ENCODE measurements at regions not wholly inside any gene's neighbourhood (a gene's known extent, or its start where the extent isn't known, plus 50 kb on each side); places are given as distances from the start of the nearest gene placed in this dataset.
"Not testable (repeated sequence)": the region's sequence is repeated elsewhere in the genome, so short reads cannot be mapped to it uniquely, and the experiment has no call there.

- no peak overlapping the region for H3K56ac ChIP-seq (ENCODE audit: low read length)
- no peak overlapping the region for H4K5ac ChIP-seq (ENCODE audit: low read length)
- H3K23ac ChIP-seq (ENCODE audit: low read length): no peak overlapping the region
- no peak overlapping the region for H2BK120ac ChIP-seq (ENCODE audit: low read depth, low read length)
- no peaks in the 10 kb centered on the region for H3K79me2 ChIP-seq (ENCODE audit: control insufficient read depth, insufficient read depth, low read length)
- no peak overlapping the region for H3K4me3 ChIP-seq (ENCODE audit: low read length)
- no peaks in the 10 kb centered on the region for H3K36me3 ChIP-seq (ENCODE audit: control insufficient read depth, insufficient read depth, low read length)
- H2AK5ac ChIP-seq (ENCODE audit: low read length): no peak overlapping the region
- H3K27me3 ChIP-seq (ENCODE audit: insufficient read depth, low read length, poor library complexity): no peaks in the 10 kb centered on the region
- WGBS (ENCODE audit: extremely low coverage, insufficient coverage, low lambda C conversion rate): no CpG with 5 or more reads among the region's 1 CpG
- no peak for DNase-seq
- H3K4me1 ChIP-seq (ENCODE audit: control insufficient read depth, low read depth, low read length): no peaks in the 10 kb centered on the region
- H2BK5ac ChIP-seq (ENCODE audit: low read length): no peak overlapping the region
- H3K4me2 ChIP-seq (ENCODE audit: low read length): no peak overlapping the region
- no peak overlapping the region for H3K18ac ChIP-seq (ENCODE audit: low read length)
- no peak overlapping the region for H3K4ac ChIP-seq (ENCODE audit: low read depth, low read length)
- no peaks in the 10 kb centered on the region for H3K79me1 ChIP-seq (ENCODE audit: low read length)
- H4K8ac ChIP-seq (ENCODE audit: low read depth, low read length): no peak overlapping the region
- H3K27ac ChIP-seq (ENCODE audit: low read depth, low read length): no peak overlapping the region
- H2BK15ac ChIP-seq (replicated peaks; ENCODE audit: low read depth): no peak overlapping the region
- H3K9ac ChIP-seq (ENCODE audit: low read length): no peak overlapping the region
Observed at GRCh38 chrX:87105131-87105530, 412.5 kb upstream of the KLHL4 start.

- H3K56ac ChIP-seq (ENCODE audit: low read length): no peak overlapping the region
Observed at GRCh38 chrX:87110142-87110541, 407.5 kb upstream of the KLHL4 start.

GRCh38 chrX:87140800-87141483 is 376.7 kb upstream of the KLHL4 start:
- Histone ChIP-seq H3K27me3 (ENCODE audit: insufficient read depth, low read length, poor library complexity) (no peaks in the 10 kb centered on the region), H3K4me3 (ENCODE audit: low read length) (no peak overlapping the region), H3K4ac (ENCODE audit: low read depth, low read length) (no peak overlapping the region), H3K23ac (ENCODE audit: low read length) (no peak overlapping the region), H3K9ac (ENCODE audit: low read length) (no peak overlapping the region), H3K18ac (ENCODE audit: low read length) (no peak overlapping the region), H4K8ac (ENCODE audit: low read depth, low read length) (no peak overlapping the region), H3K79me1 (ENCODE audit: low read length) (no peaks in the 10 kb centered on the region), H3K4me1 (ENCODE audit: control insufficient read depth, low read depth, low read length) (no peaks in the 10 kb centered on the region), H2AK5ac (ENCODE audit: low read length) (no peak overlapping the region), H3K27ac (ENCODE audit: low read depth, low read length) (no peak overlapping the region), H2BK15ac (replicated peaks; ENCODE audit: low read depth) (no peak overlapping the region), H2BK120ac (ENCODE audit: low read depth, low read length) (no peak overlapping the region), H4K5ac (ENCODE audit: low read length) (no peak overlapping the region), H3K36me3 (ENCODE audit: control insufficient read depth, insufficient read depth, low read length) (no peaks in the 10 kb centered on the region), H2BK5ac (ENCODE audit: low read length) (no peak overlapping the region), H3K79me2 (ENCODE audit: control insufficient read depth, insufficient read depth, low read length) (no peaks in the 10 kb centered on the region), H3K4me2 (ENCODE audit: low read length) (no peak overlapping the region), H3K56ac (ENCODE audit: low read length) (no peak overlapping the region)
- no CpG with 5 or more reads among the region's 18 CpGs for WGBS (ENCODE audit: extremely low coverage, insufficient coverage, low lambda C conversion rate)
- no peak for DNase-seq

More at GRCh38 chrX:87110142-87110541, 407.5 kb upstream of the KLHL4 start:
- Histone ChIP-seq H3K79me1 (ENCODE audit: low read length) (no peaks in the 10 kb centered on the region), H2BK5ac (ENCODE audit: low read length) (no peak overlapping the region), H3K4me1 (ENCODE audit: control insufficient read depth, low read depth, low read length) (no peaks in the 10 kb centered on the region), H2AK5ac (ENCODE audit: low read length) (no peak overlapping the region), H3K36me3 (ENCODE audit: control insufficient read depth, insufficient read depth, low read length) (no peaks in the 10 kb centered on the region), H3K9ac (ENCODE audit: low read length) (no peak overlapping the region), H3K79me2 (ENCODE audit: control insufficient read depth, insufficient read depth, low read length) (no peaks in the 10 kb centered on the region), H4K5ac (ENCODE audit: low read length) (no peak overlapping the region), H4K8ac (ENCODE audit: low read depth, low read length) (no peak overlapping the region), H2BK15ac (replicated peaks; ENCODE audit: low read depth) (no peak overlapping the region), H3K4me2 (ENCODE audit: low read length) (no peak overlapping the region), H2BK120ac (ENCODE audit: low read depth, low read length) (no peak overlapping the region), H3K18ac (ENCODE audit: low read length) (no peak overlapping the region), H3K27me3 (ENCODE audit: insufficient read depth, low read length, poor library complexity) (no peaks in the 10 kb centered on the region), H3K4ac (ENCODE audit: low read depth, low read length) (no peak overlapping the region), H3K27ac (ENCODE audit: low read depth, low read length) (no peak overlapping the region), H3K4me3 (ENCODE audit: low read length) (no peak overlapping the region), H3K23ac (ENCODE audit: low read length) (no peak overlapping the region)
- DNase-seq: no peak
- no CpG with 5 or more reads among the region's 2 CpGs for WGBS (ENCODE audit: extremely low coverage, insufficient coverage, low lambda C conversion rate)

DNA sequence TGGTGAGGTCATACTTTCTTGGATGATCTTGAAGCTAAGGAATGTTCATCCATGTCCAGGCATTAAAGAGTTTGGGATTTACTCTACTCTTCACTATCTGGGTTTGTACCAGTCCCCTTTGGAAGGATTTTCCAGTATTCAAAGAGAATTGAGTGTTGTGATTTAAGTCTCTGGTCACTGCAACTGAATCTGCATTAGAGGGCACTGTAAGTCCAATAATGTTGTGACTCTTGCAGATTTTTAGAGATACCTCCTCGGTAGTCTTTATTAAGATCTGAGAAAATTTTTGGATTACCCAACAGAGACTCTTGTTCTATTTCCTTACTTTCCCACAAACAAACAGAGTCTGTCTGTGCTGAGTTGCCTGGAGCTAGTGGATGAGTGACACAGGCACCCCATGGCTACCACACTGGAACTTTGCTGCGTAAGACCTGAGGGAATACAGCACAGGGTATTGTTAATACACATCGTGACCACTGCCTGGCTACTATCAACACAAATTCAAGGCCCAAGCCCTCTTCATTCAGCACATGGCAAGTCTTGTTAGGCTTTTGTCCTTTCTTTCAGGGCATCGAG is 357.1 kb upstream of the KLHL4 start:
- no peak overlapping the region for H4K5ac ChIP-seq (ENCODE audit: low read length)
- no peak overlapping the region for H4K8ac ChIP-seq (ENCODE audit: low read depth, low read length)
- no peaks in the 10 kb centered on the region for H3K36me3 ChIP-seq (ENCODE audit: control insufficient read depth, insufficient read depth, low read length)
- H3K4me1 ChIP-seq (ENCODE audit: control insufficient read depth, low read depth, low read length): no peaks in the 10 kb centered on the region
- no peak overlapping the region for H3K4me2 ChIP-seq (ENCODE audit: low read length)
- H3K4me3 ChIP-seq (ENCODE audit: low read length): no peak overlapping the region
- H2BK5ac ChIP-seq (ENCODE audit: low read length): no peak overlapping the region
- H3K9ac ChIP-seq (ENCODE audit: low read length): no peak overlapping the region
- peak; percentile 11 for DNase-seq
- no peaks in the 10 kb centered on the region for H3K79me2 ChIP-seq (ENCODE audit: control insufficient read depth, insufficient read depth, low read length)
- no peaks in the 10 kb centered on the region for H3K27me3 ChIP-seq (ENCODE audit: insufficient read depth, low read length, poor library complexity)
- H3K23ac ChIP-seq (ENCODE audit: low read length): no peak overlapping the region
- WGBS (ENCODE audit: extremely low coverage, insufficient coverage, low lambda C conversion rate): no CpG with 5 or more reads among the region's 4 CpGs
- no peak overlapping the region for H2AK5ac ChIP-seq (ENCODE audit: low read length)
- H3K56ac ChIP-seq (ENCODE audit: low read length): no peak overlapping the region
- no peak overlapping the region for H3K18ac ChIP-seq (ENCODE audit: low read length)
- H3K27ac ChIP-seq (ENCODE audit: low read depth, low read length): no peak overlapping the region
- H2BK15ac ChIP-seq (replicated peaks; ENCODE audit: low read depth): no peak overlapping the region
- H2BK120ac ChIP-seq (ENCODE audit: low read depth, low read length): no peak overlapping the region
- H3K4ac ChIP-seq (ENCODE audit: low read depth, low read length): no peak overlapping the region
- H3K79me1 ChIP-seq (ENCODE audit: low read length): no peaks in the 10 kb centered on the region

- no peak overlapping the region for H4K8ac ChIP-seq (ENCODE audit: low read depth, low read length)
- H3K4me3 ChIP-seq (ENCODE audit: low read length): no peak overlapping the region
- no peaks in the 10 kb centered on the region for H3K79me2 ChIP-seq (ENCODE audit: control insufficient read depth, insufficient read depth, low read length)
- H3K9ac ChIP-seq (ENCODE audit: low read length): no peak overlapping the region
- no peak overlapping the region for H3K18ac ChIP-seq (ENCODE audit: low read length)
- H3K23ac ChIP-seq (ENCODE audit: low read length): no peak overlapping the region
- no peak overlapping the region for H3K4me2 ChIP-seq (ENCODE audit: low read length)
- no peak overlapping the region for H3K56ac ChIP-seq (ENCODE audit: low read length)
- no peak overlapping the region for H4K5ac ChIP-seq (ENCODE audit: low read length)
- no peaks in the 10 kb centered on the region for H3K27me3 ChIP-seq (ENCODE audit: insufficient read depth, low read length, poor library complexity)
- no peak overlapping the region for H3K27ac ChIP-seq (ENCODE audit: low read depth, low read length)
- DNase-seq: peak; percentile 19
- H3K4ac ChIP-seq (ENCODE audit: low read depth, low read length): no peak overlapping the region
- H3K4me1 ChIP-seq (ENCODE audit: control insufficient read depth, low read depth, low read length): no peaks in the 10 kb centered on the region
- H3K36me3 ChIP-seq (ENCODE audit: control insufficient read depth, insufficient read depth, low read length): no peaks in the 10 kb centered on the region
- no peak overlapping the region for H2BK5ac ChIP-seq (ENCODE audit: low read length)
- no peak overlapping the region for H2BK15ac ChIP-seq (replicated peaks; ENCODE audit: low read depth)
- no peaks in the 10 kb centered on the region for H3K79me1 ChIP-seq (ENCODE audit: low read length)
- no peak overlapping the region for H2BK120ac ChIP-seq (ENCODE audit: low read depth, low read length)
- no peak overlapping the region for H2AK5ac ChIP-seq (ENCODE audit: low read length)
Observed at GRCh38 chrX:87167841-87168240, 349.8 kb upstream of the KLHL4 start.

- not testable (repeated sequence) for H2BK120ac ChIP-seq (ENCODE audit: low read depth, low read length); H3K36me3 ChIP-seq (ENCODE audit: control insufficient read depth, insufficient read depth, low read length); H3K56ac ChIP-seq (ENCODE audit: low read length); H2AK5ac ChIP-seq (ENCODE audit: low read length); H3K4me3 ChIP-seq (ENCODE audit: low read length); DNase-seq; H3K4me2 ChIP-seq (ENCODE audit: low read length); H2BK15ac ChIP-seq (replicated peaks; ENCODE audit: low read depth); H4K5ac ChIP-seq (ENCODE audit: low read length); H3K79me2 ChIP-seq (ENCODE audit: control insufficient read depth, insufficient read depth, low read length); H3K18ac ChIP-seq (ENCODE audit: low read length); H3K4me1 ChIP-seq (ENCODE audit: control insufficient read depth, low read depth, low read length); H3K4ac ChIP-seq (ENCODE audit: low read depth, low read length); H3K79me1 ChIP-seq (ENCODE audit: low read length); H3K23ac ChIP-seq (ENCODE audit: low read length); H4K8ac ChIP-seq (ENCODE audit: low read depth, low read length); H3K27ac ChIP-seq (ENCODE audit: low read depth, low read length); H3K27me3 ChIP-seq (ENCODE audit: insufficient read depth, low read length, poor library complexity); H2BK5ac ChIP-seq (ENCODE audit: low read length); H3K9ac ChIP-seq (ENCODE audit: low read length)
Observed at GRCh38 chrX:87178009-87178408, 339.6 kb upstream of the KLHL4 start.

All from mesendoderm (in vitro differentiated cells).